ENCODE measurements at regions not wholly inside any gene's neighbourhood (a gene's known extent, or its start where the extent isn't known, plus 50 kb on each side); places are given as distances from the start of the nearest gene placed in this dataset.

- Histone ChIP-seq H4K20me1 (ENCODE audit: insufficient read depth, low read length) (no peaks in the 10 kb centered on the region), H3K4me1 (ENCODE audit: insufficient read depth, low read length, severe bottlenecking) (no peaks in the 10 kb centered on the region), H3K27me3 (ENCODE audit: insufficient read depth, low read length) (no peaks in the 10 kb centered on the region), H3K4me2 (ENCODE audit: low read length) (no peak overlapping the region), H3K36me3 (ENCODE audit: insufficient read depth, low read length) (no peaks in the 10 kb centered on the region), H3K9me2 (ENCODE audit: low read depth, low read length) (no peaks in the 10 kb centered on the region), H3K27ac (ENCODE audit: low read depth, low read length, poor library complexity, severe bottlenecking) (no peak overlapping the region), H3K4me3 (ENCODE audit: low read depth, low read length, poor library complexity, severe bottlenecking) (no peak overlapping the region), H3F3A (ENCODE audit: insufficient read depth, low read length) (no peaks in the 10 kb centered on the region), H3K9ac (ENCODE audit: low read length) (no peak overlapping the region), H3K79me2 (ENCODE audit: insufficient read depth, low read length) (no peaks in the 10 kb centered on the region), H2AFZ (ENCODE audit: low read length) (no peak overlapping the region), H3K9me3 (ENCODE audit: low read length) (no peaks in the 10 kb centered on the region)
- TF ChIP-seq CTCF (IDR thresholded peaks at IDR 0.05; ENCODE audit: low read length) (no peak), EZH2 (IDR thresholded peaks at IDR 0.05; ENCODE audit: borderline replicate concordance, low read length) (no peak)
These were observed 299.5 kb downstream of the NSUN3 start for GRCh38 chr3:94362393-94362792.

- Histone ChIP-seq H3K27ac (ENCODE audit: low read depth, low read length, poor library complexity, severe bottlenecking) (no peak overlapping the region), H3K9ac (ENCODE audit: low read length) (no peak overlapping the region), H3K9me2 (ENCODE audit: low read depth, low read length) (no peaks in the 10 kb centered on the region), H3K36me3 (ENCODE audit: insufficient read depth, low read length) (no peaks in the 10 kb centered on the region), H3K4me3 (ENCODE audit: low read depth, low read length, poor library complexity, severe bottlenecking) (no peak overlapping the region), H3K4me1 (ENCODE audit: insufficient read depth, low read length, severe bottlenecking) (no peaks in the 10 kb centered on the region), H3K79me2 (ENCODE audit: insufficient read depth, low read length) (no peaks in the 10 kb centered on the region), H3K27me3 (ENCODE audit: insufficient read depth, low read length) (no peaks in the 10 kb centered on the region), H3K4me2 (ENCODE audit: low read length) (no peak overlapping the region), H4K20me1 (ENCODE audit: insufficient read depth, low read length) (no peaks in the 10 kb centered on the region), H2AFZ (ENCODE audit: low read length) (no peak overlapping the region), H3F3A (ENCODE audit: insufficient read depth, low read length) (no peaks in the 10 kb centered on the region), H3K9me3 (ENCODE audit: low read length) (no peaks in the 10 kb centered on the region)
- TF ChIP-seq EZH2 (IDR thresholded peaks at IDR 0.05; ENCODE audit: borderline replicate concordance, low read length) (no peak), CTCF (IDR thresholded peaks at IDR 0.05; ENCODE audit: low read length) (no peak)
These were observed 302.1 kb downstream of the NSUN3 start for GRCh38 chr3:94365006-94365405.

- Histone ChIP-seq H3K4me1 (ENCODE audit: insufficient read depth, low read length, severe bottlenecking) (no peaks in the 10 kb centered on the region), H3K9me2 (ENCODE audit: low read depth, low read length) (no peaks in the 10 kb centered on the region), H3K79me2 (ENCODE audit: insufficient read depth, low read length) (no peaks in the 10 kb centered on the region), H3F3A (ENCODE audit: insufficient read depth, low read length) (no peaks in the 10 kb centered on the region), H3K9me3 (ENCODE audit: low read length) (no peaks in the 10 kb centered on the region), H3K9ac (ENCODE audit: low read length) (no peak overlapping the region), H2AFZ (ENCODE audit: low read length) (no peak overlapping the region), H3K4me2 (ENCODE audit: low read length) (no peak overlapping the region), H3K36me3 (ENCODE audit: insufficient read depth, low read length) (no peaks in the 10 kb centered on the region), H3K27me3 (ENCODE audit: insufficient read depth, low read length) (no peaks in the 10 kb centered on the region), H4K20me1 (ENCODE audit: insufficient read depth, low read length) (no peaks in the 10 kb centered on the region), H3K27ac (ENCODE audit: low read depth, low read length, poor library complexity, severe bottlenecking) (no peak overlapping the region), H3K4me3 (ENCODE audit: low read depth, low read length, poor library complexity, severe bottlenecking) (no peak overlapping the region)
- TF ChIP-seq CTCF (IDR thresholded peaks at IDR 0.05; ENCODE audit: low read length): no peak
- TF ChIP-seq EZH2 (IDR thresholded peaks at IDR 0.05; ENCODE audit: borderline replicate concordance, low read length): no peak
These were observed 309.2 kb downstream of the NSUN3 start for GRCh38 chr3:94372026-94372425.
